Osteocyte (in vitro differentiated cells): ENCODE measurements at regions not wholly inside any gene's neighbourhood (a gene's known extent, or its start where the extent isn't known, plus 50 kb on each side); places are given as distances from the start of the nearest gene placed in this dataset.
A peak's percentile ranks its signal among the peaks of the same experiment; 100 is the strongest.

Source experiments
- DNase-seq: peaks from one replicate; pipeline ENCODE4 v3.0.0; 2021; ENCODE audit warnings: mixed read lengths; ENCODE audit not compliant: unreplicated experiment; ENCODE audit errors: extremely low spot score
- H3K27ac Mint-ChIP-seq: one replicate; pipeline ENCODE4 v1.8.0; 2021; ENCODE audit warnings: mild to moderate bottlenecking, mixed read lengths; ENCODE audit not compliant: unreplicated experiment
- H3K27me3 Mint-ChIP-seq: one replicate; pipeline ENCODE4 v1.8.0; 2021; ENCODE audit warnings: mixed read lengths; ENCODE audit not compliant: unreplicated experiment
- H3K36me3 Mint-ChIP-seq: one replicate; pipeline ENCODE4 v1.8.0; 2021; ENCODE audit warnings: mixed read lengths; ENCODE audit not compliant: unreplicated experiment
- H3K4me1 Mint-ChIP-seq: one replicate; pipeline ENCODE4 v1.8.0; 2021; ENCODE audit warnings: mixed read lengths; ENCODE audit not compliant: unreplicated experiment
- H3K4me3 Mint-ChIP-seq: one replicate; pipeline ENCODE4 v1.8.0; 2021; ENCODE audit warnings: mild to moderate bottlenecking, moderate library complexity, mixed read lengths; ENCODE audit not compliant: unreplicated experiment
- H3K9me3 Mint-ChIP-seq: one replicate; pipeline ENCODE4 v1.8.0; 2021; ENCODE audit warnings: mixed read lengths; ENCODE audit not compliant: unreplicated experiment
- CTCF ChIP-seq: fragments of 200-600 bp; sonication (generic); IDR thresholded peaks from 2 replicates; pipeline ENCODE4 v1.5.0; 2021; ENCODE audit warnings: antibody characterized with exemption, mild to moderate bottlenecking, moderate library complexity

GRCh38 chr20:10922941-10923340, 249.1 kb upstream of the JAG1 start:
- H3K27me3 Mint-ChIP-seq = no peaks in the 10 kb centered on the region
- H3K27ac Mint-ChIP-seq = peak overlapping the region; percentile 75
- H3K4me1 Mint-ChIP-seq = peaks cover 77% of the 10 kb centered on the region
- H3K4me3 Mint-ChIP-seq = peak overlapping the region; percentile 27
- no peaks in the 10 kb centered on the region for H3K36me3 Mint-ChIP-seq
- no peak for TF ChIP-seq CTCF
- H3K9me3 Mint-ChIP-seq = no peaks in the 10 kb centered on the region
- no peak for DNase-seq

- peak overlapping the region; percentile 75 for H3K27ac Mint-ChIP-seq
- H3K9me3 Mint-ChIP-seq = no peaks in the 10 kb centered on the region
- no peak for DNase-seq
- H3K36me3 Mint-ChIP-seq = no peaks in the 10 kb centered on the region
- H3K27me3 Mint-ChIP-seq = no peaks in the 10 kb centered on the region
- TF ChIP-seq CTCF = no peak
- no peak overlapping the region for H3K4me3 Mint-ChIP-seq
- H3K4me1 Mint-ChIP-seq = peaks cover 84% of the 10 kb centered on the region
Measured at GRCh38 chr20:10924644-10925201, 250.9 kb upstream of the JAG1 start.

- H3K4me1 Mint-ChIP-seq = peaks cover 74% of the 10 kb centered on the region
- H3K9me3 Mint-ChIP-seq = no peaks in the 10 kb centered on the region
- no peak for TF ChIP-seq CTCF
- no peak overlapping the region for H3K27ac Mint-ChIP-seq
- no peak for DNase-seq
- H3K4me3 Mint-ChIP-seq = no peak overlapping the region
- no peaks in the 10 kb centered on the region for H3K27me3 Mint-ChIP-seq
- H3K36me3 Mint-ChIP-seq = no peaks in the 10 kb centered on the region
Measured at GRCh38 chr20:10925767-10926166, 252.0 kb upstream of the JAG1 start.

- DNase-seq = no peak
- no peaks in the 10 kb centered on the region for H3K27me3 Mint-ChIP-seq
- H3K4me1 Mint-ChIP-seq = peaks cover 66% of the 10 kb centered on the region
- H3K4me3 Mint-ChIP-seq = no peak overlapping the region
- H3K9me3 Mint-ChIP-seq = no peaks in the 10 kb centered on the region
- H3K36me3 Mint-ChIP-seq = no peaks in the 10 kb centered on the region
- H3K27ac Mint-ChIP-seq = peak overlapping the region; percentile 62
- no peak for TF ChIP-seq CTCF
Measured at GRCh38 chr20:10927011-10927583, 253.3 kb upstream of the JAG1 start.

- Mint-ChIP-seq H3K4me1 (peaks cover 55% of the 10 kb centered on the region), H3K27me3 (no peaks in the 10 kb centered on the region), H3K27ac (peak overlapping the region; percentile 62), H3K4me3 (no peak overlapping the region), H3K36me3 (no peaks in the 10 kb centered on the region), H3K9me3 (no peaks in the 10 kb centered on the region)
- no peak for DNase-seq
- TF ChIP-seq CTCF = no peak
Measured at GRCh38 chr20:10927936-10928840, 254.4 kb upstream of the JAG1 start.
